Endothelial cell of umbilical vein (primary cell): ENCODE measurements at regions not wholly inside any gene's neighbourhood (a gene's known extent, or its start where the extent isn't known, plus 50 kb on each side); places are given as distances from the start of the nearest gene placed in this dataset.
"Not testable (repeated sequence)": the region's sequence is repeated elsewhere in the genome, so short reads cannot be mapped to it uniquely, and the experiment has no call there.

Experiments used
- CTCF ChIP-seq, 2 donors: IDR thresholded peaks; 1 replicate in 1 of 2; 2 replicates in 1 of 2; pipeline ENCODE4 v1.5.1; 2011; ENCODE audit warnings: low read length in 2 of 2, mild to moderate bottlenecking in 2 of 2, moderate library complexity in 2 of 2, control low read depth in 1 of 2, inconsistent platforms in 1 of 2, low read depth in 1 of 2; ENCODE audit not compliant: insufficient read depth in 1 of 2; ENCODE audit errors: extremely low read depth in 1 of 2
- POLR2A ChIP-seq: IDR thresholded peaks from 2 replicates; pipeline ENCODE4 v1.6.1; 2012; ENCODE audit warnings: low read depth, mild to moderate bottlenecking, control low read depth, low read length
- POLR2AphosphoS5 ChIP-seq: IDR thresholded peaks from 2 replicates; pipeline ENCODE4 v1.6.1; 2012; ENCODE audit warnings: low read depth, mild to moderate bottlenecking, control low read depth, low read length, moderate library complexity; ENCODE audit not compliant: insufficient read depth
- TF ChIP-seq, protein P1 (sequence below): IDR thresholded peaks from 2 replicates; pipeline ENCODE4 v1.6.1; 2011; ENCODE audit not compliant: insufficient read depth, insufficient read length

- TF ChIP-seq CTCF (IDR thresholded peaks at IDR 0.05; ENCODE audit: extremely low read depth in 1 of 2, insufficient read depth in 1 of 2, low read depth in 1 of 2, low read length in 2 of 2); POLR2A; POLR2AphosphoS5: not testable (repeated sequence)
- TF ChIP-seq, protein P1, sequence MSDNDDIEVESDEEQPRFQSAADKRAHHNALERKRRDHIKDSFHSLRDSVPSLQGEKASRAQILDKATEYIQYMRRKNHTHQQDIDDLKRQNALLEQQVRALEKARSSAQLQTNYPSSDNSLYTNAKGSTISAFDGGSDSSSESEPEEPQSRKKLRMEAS: not testable (repeated sequence)
Measured at GRCh38 chrX:92699388-92700092, 920.4 kb downstream of the PCDH11X start.
